ENCODE measurements at regions not wholly inside any gene's neighbourhood (a gene's known extent, or its start where the extent isn't known, plus 50 kb on each side); places are given as distances from the start of the nearest gene placed in this dataset.

DNA sequence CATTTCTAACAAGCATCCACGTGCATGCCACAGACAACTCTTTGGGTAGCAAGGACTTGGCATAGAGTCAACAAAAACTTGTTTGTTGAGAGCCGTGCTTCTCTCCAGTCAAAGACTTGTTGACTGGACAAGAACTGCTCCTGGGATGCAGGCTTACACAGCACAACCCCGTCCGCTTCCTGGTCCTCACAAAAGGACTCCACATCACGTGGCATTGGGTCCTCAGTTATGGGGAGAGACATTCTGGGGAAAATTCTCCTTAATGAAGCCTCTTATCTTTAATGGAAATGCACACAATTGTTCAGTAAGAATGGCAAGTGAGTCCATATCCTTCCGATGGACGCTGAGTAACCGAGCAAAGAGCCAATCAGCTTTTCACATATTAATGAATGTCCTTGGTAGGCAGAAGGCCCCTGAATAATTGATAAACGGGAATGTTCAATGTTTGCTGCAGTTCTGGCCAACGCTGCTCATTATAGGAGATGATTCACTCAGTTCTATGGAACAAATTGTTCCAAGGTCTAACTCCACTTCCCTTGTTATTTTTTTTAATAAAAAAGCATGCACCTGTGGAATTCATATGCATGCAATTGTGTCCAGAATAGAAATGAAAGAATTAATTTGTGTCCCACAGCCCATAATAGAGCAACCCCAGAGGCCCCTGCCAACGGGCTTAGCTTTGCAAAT, 97.0 kb upstream of the ZNF366 start:
- Histone ChIP-seq H3K9me3 (no peaks in the 10 kb centered on the region), H3K4me1 (ENCODE audit: insufficient read depth) (no peaks in the 10 kb centered on the region), H3K27ac (no peak overlapping the region), H3K4me3 (no peak overlapping the region), H3K27me3 (no peaks in the 10 kb centered on the region), H3K36me3 (no peaks in the 10 kb centered on the region)
- WGBS, 3 donors, result 38 to 55% (median 41%) methylated on average over 11 of the region's 11 CpGs
- TF ChIP-seq POLR2A (IDR thresholded peaks at IDR 0.05), result no peak
- no peak for TF ChIP-seq EP300 (IDR thresholded peaks at IDR 0.05)
- TF ChIP-seq, protein P1, sequence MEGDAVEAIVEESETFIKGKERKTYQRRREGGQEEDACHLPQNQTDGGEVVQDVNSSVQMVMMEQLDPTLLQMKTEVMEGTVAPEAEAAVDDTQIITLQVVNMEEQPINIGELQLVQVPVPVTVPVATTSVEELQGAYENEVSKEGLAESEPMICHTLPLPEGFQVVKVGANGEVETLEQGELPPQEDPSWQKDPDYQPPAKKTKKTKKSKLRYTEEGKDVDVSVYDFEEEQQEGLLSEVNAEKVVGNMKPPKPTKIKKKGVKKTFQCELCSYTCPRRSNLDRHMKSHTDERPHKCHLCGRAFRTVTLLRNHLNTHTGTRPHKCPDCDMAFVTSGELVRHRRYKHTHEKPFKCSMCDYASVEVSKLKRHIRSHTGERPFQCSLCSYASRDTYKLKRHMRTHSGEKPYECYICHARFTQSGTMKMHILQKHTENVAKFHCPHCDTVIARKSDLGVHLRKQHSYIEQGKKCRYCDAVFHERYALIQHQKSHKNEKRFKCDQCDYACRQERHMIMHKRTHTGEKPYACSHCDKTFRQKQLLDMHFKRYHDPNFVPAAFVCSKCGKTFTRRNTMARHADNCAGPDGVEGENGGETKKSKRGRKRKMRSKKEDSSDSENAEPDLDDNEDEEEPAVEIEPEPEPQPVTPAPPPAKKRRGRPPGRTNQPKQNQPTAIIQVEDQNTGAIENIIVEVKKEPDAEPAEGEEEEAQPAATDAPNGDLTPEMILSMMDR (IDR thresholded peaks at IDR 0.05), result no peak
- DNase-seq, result no peak
- intact Hi-C loops (cut with DNase I), result no loop called here

DNA sequence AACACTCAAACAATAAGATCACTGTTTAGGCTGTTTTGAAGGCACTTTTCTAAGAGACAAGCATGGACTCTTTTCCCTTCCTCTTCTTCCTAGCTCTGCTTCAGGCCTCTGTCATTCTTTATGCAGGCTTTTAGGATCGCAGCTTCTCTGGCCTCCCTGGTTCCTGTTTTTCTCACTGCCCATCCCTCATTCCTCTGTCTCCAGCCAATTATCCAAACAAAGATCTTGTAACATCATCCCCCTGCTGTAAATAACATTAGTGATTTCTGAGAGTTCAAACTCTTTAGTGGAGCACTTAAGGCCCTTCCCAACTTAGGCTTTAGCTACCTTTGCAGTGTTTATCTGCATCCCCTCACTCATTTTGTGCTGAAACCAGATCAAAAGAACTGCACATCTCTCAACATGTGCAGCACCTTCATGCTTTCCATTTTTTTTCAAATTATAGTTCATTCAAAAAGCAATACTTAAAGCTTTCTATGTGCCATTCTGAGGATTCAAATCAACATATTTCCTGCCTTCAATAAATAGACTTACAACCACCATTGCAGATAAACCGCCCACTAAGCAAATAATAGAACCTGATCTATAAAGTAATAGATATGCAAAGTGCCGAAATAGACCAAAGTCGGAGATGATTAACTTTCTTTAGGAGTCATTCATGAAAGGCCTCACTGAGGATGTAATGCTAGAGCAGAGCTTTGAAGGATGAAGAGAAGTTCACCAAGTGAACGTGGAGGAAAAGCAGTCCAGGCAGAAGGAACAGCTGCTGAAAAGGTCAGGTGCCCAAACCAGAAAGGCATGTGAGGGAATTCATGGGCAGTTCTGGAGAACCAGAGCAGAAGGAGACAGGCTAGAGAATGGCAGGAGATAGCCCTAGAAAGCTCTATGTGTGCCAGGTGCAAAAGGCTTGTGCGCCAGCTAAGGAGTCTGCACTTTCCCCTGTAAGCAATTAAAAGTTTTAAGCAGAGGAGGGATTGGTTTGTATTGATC, 95.8 kb upstream of the ZNF366 start:
- Histone ChIP-seq H3K9me3 (no peaks in the 10 kb centered on the region), H3K4me1 (ENCODE audit: insufficient read depth) (no peaks in the 10 kb centered on the region), H3K4me3 (no peak overlapping the region), H3K27ac (no peak overlapping the region), H3K27me3 (no peaks in the 10 kb centered on the region), H3K36me3 (no peaks in the 10 kb centered on the region)
- intact Hi-C loops (cut with DNase I), result no loop called here
- 91 to 93% (median 92%) methylated on average over 6 of the region's 6 CpGs for WGBS, 3 donors
- DNase-seq, result no peak
- TF ChIP-seq, protein P1 (IDR thresholded peaks at IDR 0.05), result no peak
- no peak for TF ChIP-seq POLR2A (IDR thresholded peaks at IDR 0.05)
- no peak for TF ChIP-seq EP300 (IDR thresholded peaks at IDR 0.05)

DNA sequence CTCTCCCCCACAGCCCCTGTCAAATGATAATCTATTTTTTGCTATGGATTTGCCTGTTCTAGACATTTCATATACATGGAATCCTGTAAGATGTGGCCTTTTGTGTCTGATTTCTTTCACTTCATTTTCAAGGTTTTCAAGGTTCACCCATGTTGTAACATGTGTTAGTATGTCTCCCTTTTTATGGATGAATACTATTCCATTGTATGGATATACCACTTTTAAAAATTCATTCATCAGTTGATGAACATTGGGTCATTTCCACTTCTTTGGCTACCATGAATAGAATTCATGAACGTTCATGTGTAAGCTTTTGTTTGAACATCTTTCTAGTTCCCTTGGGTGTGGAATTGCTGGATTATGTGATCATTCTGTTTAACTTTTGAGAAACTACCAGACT, 94.7 kb upstream of the ZNF366 start:
- no peak for DNase-seq
- H3K27me3 ChIP-seq, result no peaks in the 10 kb centered on the region
- H3K4me3 ChIP-seq, result no peak overlapping the region
- no peaks in the 10 kb centered on the region for H3K9me3 ChIP-seq
- TF ChIP-seq EP300 (IDR thresholded peaks at IDR 0.05), result no peak
- TF ChIP-seq POLR2A (IDR thresholded peaks at IDR 0.05), result no peak
- TF ChIP-seq, protein P1 (IDR thresholded peaks at IDR 0.05), result no peak
- intact Hi-C loops (cut with DNase I), result no loop called here
- H3K36me3 ChIP-seq, result no peaks in the 10 kb centered on the region
- 87 to 92% (median 89%) methylated on average over 1 of the region's 1 CpG for WGBS, 3 donors
- peaks cover 6% of the 10 kb centered on the region for H3K4me1 ChIP-seq (ENCODE audit: insufficient read depth)
- H3K27ac ChIP-seq, result no peak overlapping the region

DNA sequence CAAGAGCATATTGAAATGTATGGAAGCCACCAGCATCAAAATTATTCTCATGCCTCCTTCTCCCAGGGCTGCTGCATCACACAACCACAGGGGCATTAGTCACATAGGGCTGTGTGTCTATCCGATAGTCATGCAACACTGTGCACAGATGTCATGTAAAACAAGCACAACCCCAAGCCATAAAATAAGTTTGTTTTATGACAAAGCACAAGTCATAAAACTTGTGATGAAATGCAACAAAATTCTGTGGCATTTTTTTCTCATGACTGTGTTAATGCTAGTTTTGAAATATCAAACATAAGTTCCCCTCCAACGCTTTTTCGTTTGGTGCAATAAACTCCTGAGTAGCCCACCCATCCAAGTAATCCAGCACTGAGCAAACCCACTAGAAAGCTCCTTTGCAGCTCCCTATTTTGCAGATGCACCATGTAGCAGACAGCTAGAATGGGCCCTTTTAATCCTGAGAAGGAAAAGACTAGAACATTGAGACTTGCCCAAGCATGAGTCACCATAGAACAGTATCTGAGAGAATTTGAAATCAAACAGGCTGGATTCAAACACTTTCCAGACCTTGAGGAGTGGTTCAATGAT, 93.3 kb upstream of the ZNF366 start:
- H3K27ac ChIP-seq, result no peak overlapping the region
- no peak for DNase-seq

More for the DNA sequence above, 93.3 kb upstream of the ZNF366 start:
- Histone ChIP-seq H3K36me3 (no peaks in the 10 kb centered on the region), H3K4me3 (no peak overlapping the region), H3K9me3 (no peaks in the 10 kb centered on the region), H3K27me3 (no peaks in the 10 kb centered on the region), H3K4me1 (ENCODE audit: insufficient read depth) (peaks cover 6% of the 10 kb centered on the region)
- WGBS, 3 donors, result 62 to 82% (median 70%) methylated on average over 3 of the region's 3 CpGs
- intact Hi-C loops (cut with DNase I), result no loop called here
- TF ChIP-seq, protein P1 (IDR thresholded peaks at IDR 0.05), result no peak
- TF ChIP-seq POLR2A (IDR thresholded peaks at IDR 0.05) (no peak), EP300 (IDR thresholded peaks at IDR 0.05) (no peak)

Measured in ovary (tissue), 7 donors.